Activated CD8-positive, alpha-beta memory T cell treated with anti-CD3 and anti-CD28 coated beads, Interleukin-2, amount 10 ng/mL, durations not matched to agents 7 days and 5 days (primary cell): ENCODE measurements at regions not wholly inside any gene's neighbourhood (a gene's known extent, or its start where the extent isn't known, plus 50 kb on each side); places are given as distances from the start of the nearest gene placed in this dataset.

Experiments
- ATAC-seq: fragments of 150-1000 bp; cut with Tn5 transposase; one replicate; pipeline ENCODE4 v1.10.0; 2021; ENCODE audit warnings: moderate library complexity
- CTCF ChIA-PET: fragments of 350-600 bp; sonication (Branson Sonifier 250); formaldehyde crosslinking; loops from one replicate; lab custom pipeline; 2021; ENCODE audit warnings: antibody characterized with exemption; lab: Charles Lee
- DNase-seq: peaks from one replicate; pipeline ENCODE4 v3.0.0-alpha.2; 2020
- H3K27ac Mint-ChIP-seq: one replicate; pipeline ENCODE4 v1.8.0; 2021; ENCODE audit warnings: mild to moderate bottlenecking, mixed read lengths
- H3K27me3 Mint-ChIP-seq: one replicate; pipeline ENCODE4 v1.8.0; 2021; ENCODE audit warnings: mixed read lengths
- H3K36me3 Mint-ChIP-seq: one replicate; pipeline ENCODE4 v1.8.0; 2021; ENCODE audit warnings: mild to moderate bottlenecking, mixed read lengths
- H3K4me1 Mint-ChIP-seq: one replicate; pipeline ENCODE4 v1.8.0; 2021; ENCODE audit warnings: mixed read lengths
- H3K4me3 Mint-ChIP-seq: one replicate; pipeline ENCODE4 v1.8.0; 2021; ENCODE audit warnings: mild to moderate bottlenecking, moderate library complexity, mixed read lengths
- H3K9me3 Mint-ChIP-seq: one replicate; pipeline ENCODE4 v1.8.0; 2022; ENCODE audit warnings: low read depth, mixed read lengths

DNA sequence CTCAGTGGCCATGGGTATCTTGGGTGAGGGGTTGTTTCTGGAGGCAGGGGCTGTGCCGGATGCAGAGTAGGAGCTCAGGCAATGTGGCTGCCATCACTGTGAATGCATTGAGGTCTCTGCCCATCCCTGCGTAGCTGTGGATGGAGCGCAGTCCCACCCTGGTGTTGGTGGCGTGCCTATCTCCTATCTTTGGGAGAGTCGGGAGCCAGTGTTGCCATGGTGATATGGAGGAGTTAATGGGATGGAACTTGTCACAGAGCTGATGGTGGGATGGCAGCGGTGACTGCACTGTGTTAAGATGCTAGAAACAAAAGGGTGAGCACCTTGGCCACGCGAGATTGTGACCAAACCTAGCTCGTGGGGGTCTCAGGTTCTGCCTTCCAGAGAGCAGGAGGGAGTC is 197.3 kb downstream of the MELK start:
- Mint-ChIP-seq H3K9me3 (no peaks in the 10 kb centered on the region), H3K4me3 (no peak overlapping the region), H3K27me3 (peaks cover 29% of the 10 kb centered on the region), H3K4me1 (peaks cover 1% of the 10 kb centered on the region), H3K36me3 (no peaks in the 10 kb centered on the region), H3K27ac (no peak overlapping the region)
- CTCF ChIA-PET: no interaction called here
- DNase-seq (no peak), ATAC-seq (no peak)

DNA sequence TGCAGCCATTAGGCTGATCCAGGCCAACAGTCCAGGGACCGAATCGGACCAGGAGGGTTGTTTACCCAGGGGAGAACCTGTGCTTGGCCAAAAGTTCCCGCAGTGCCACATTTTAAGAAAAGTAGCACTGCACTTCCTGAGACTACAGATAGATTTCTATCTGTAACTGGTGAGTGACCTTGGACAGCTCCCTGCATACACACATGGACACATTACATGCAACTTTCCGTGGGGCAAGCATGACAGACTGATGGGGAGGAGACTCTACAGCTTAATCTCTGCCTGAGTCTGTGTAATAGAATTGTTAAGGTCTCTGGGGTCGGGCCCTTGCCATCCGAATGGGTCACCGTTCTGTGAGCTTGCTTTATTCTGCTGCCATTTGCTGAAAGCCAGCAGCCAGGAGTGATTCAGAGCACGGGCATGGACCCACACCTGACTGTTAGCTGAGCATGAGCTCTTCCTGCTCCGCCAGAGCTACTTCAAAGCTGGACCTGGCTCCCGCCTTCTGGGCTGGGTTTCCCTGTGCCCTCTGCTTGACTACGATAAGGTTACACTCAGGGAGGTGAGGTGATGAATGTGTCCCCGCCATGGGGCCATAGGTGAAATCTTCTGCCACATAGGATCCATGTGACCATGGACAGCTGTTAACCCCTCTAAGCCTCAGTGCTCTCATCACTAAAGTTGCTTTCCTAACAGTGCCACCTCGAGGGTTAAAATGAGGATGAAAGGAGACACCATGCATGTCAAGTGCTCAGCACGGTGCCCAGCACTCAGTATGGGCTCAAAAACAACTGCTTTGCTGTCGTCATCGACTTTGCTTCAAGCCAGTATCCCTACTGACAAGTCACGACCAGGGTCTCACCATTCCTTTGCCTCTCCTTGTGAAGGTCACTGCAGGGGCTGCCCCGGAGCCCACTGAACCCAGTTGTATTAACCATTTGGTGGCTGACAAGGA is 200.0 kb downstream of the MELK start:
- DNase-seq: no peak
- Mint-ChIP-seq H3K4me3 (no peak overlapping the region), H3K9me3 (no peaks in the 10 kb centered on the region), H3K36me3 (no peaks in the 10 kb centered on the region), H3K4me1 (no peaks in the 10 kb centered on the region), H3K27ac (no peak overlapping the region), H3K27me3 (peaks cover 25% of the 10 kb centered on the region)
- CTCF ChIA-PET: interaction anchor here (1.2 kb wide), 1 partner anchor 32 kb away, joined by 3 read pairs; no protein-coding TSS in a partner anchor
- ATAC-seq: no peak

DNA sequence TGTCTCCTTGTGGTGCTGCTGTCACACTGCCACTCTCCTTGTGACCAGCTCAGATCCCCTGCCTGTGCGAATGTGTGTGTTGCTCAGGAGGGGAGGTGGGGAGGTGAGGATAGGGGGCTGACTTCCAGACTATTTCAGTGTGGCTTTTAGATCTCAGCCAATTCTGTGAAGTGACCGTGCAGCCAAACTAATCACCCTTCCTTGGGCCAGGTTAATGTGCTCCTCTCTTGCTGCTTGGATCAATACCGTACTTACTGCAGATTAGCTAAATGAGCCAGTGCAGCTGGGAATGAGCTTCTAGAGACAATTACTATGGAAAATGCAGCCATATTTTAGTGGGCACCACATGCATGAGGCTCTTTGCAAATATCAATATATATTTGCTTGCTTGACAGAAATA is 206.0 kb downstream of the MELK start:
- Mint-ChIP-seq H3K27ac (no peak overlapping the region), H3K9me3 (no peaks in the 10 kb centered on the region), H3K4me3 (no peak overlapping the region), H3K4me1 (no peaks in the 10 kb centered on the region), H3K27me3 (peaks cover 35% of the 10 kb centered on the region), H3K36me3 (no peaks in the 10 kb centered on the region)
- DNase-seq (no peak), ATAC-seq (no peak)
- CTCF ChIA-PET: no interaction called here

DNA sequence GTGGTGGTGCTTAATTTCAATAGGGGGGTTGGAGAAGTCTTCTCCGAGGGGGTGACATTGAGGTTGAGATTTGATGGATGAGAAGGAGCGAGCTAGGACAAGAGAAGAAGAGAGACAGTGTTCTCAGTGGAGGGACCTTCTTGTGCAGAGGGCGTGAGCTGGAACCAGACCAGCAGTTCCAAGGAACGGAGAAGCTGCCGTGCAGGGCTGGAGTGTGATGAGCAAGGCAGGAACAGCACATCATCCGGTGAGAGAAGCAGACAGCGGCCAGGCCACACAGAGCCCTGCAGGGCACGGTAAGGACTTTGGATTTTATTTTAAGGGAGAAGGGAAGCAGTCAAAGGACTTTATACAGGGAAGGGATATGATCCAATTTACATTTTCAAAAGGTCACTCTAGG is 206.9 kb downstream of the MELK start:
- no peaks in the 10 kb centered on the region for H3K4me1 Mint-ChIP-seq
- no peak for ATAC-seq
- H3K27me3 Mint-ChIP-seq: peaks cover 37% of the 10 kb centered on the region
- H3K4me3 Mint-ChIP-seq: no peak overlapping the region
- CTCF ChIA-PET: no interaction called here
- no peaks in the 10 kb centered on the region for H3K9me3 Mint-ChIP-seq
- no peak overlapping the region for H3K27ac Mint-ChIP-seq
- DNase-seq: no peak
- H3K36me3 Mint-ChIP-seq: no peaks in the 10 kb centered on the region

DNA sequence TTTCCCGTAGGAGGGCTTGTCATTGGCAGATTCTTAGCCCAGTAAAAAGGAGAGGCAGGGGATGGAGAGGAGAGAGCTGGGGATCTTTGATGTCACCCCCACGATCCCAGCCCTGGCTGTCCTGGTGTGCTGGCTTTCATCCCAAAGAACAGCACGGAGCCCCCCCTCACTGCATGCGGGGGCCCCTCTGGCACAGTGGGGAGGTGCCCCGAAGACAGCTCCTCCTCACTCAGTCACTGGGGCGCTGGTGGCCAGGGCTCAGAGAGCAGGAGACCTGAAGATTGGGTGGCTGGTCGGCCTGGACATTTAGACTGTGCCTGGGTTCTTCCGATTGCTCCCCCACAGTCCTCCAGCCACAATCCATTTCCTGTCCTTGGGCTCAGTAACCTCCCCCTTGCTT is 207.5 kb downstream of the MELK start:
- peaks cover 38% of the 10 kb centered on the region for H3K27me3 Mint-ChIP-seq
- no peaks in the 10 kb centered on the region for H3K4me1 Mint-ChIP-seq
- no peak for DNase-seq
- no peaks in the 10 kb centered on the region for H3K9me3 Mint-ChIP-seq
- no peak for ATAC-seq
- CTCF ChIA-PET: no interaction called here
- no peak overlapping the region for H3K4me3 Mint-ChIP-seq
- no peak overlapping the region for H3K27ac Mint-ChIP-seq
- H3K36me3 Mint-ChIP-seq: no peaks in the 10 kb centered on the region

DNA sequence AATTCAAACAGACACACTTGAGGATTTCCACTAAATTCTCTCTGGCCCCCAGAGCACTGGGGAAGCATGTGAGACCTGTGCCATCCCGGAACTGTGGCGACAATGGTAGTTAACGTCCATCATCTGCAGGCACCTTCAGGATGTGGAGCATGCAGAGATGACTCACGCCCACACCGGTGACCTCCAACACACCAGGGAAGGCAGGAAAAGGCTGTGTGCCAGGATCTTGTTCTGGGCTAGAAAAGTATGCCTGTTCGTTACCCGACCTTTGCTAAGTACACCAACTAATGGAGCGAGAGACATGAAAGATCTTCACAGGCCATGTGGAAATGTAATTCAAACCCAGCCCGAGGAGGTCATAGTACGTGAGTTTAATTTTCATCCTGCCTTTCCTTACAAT is 208.8 kb downstream of the MELK start:
- Mint-ChIP-seq H3K27me3 (peaks cover 42% of the 10 kb centered on the region), H3K36me3 (no peaks in the 10 kb centered on the region), H3K4me1 (no peaks in the 10 kb centered on the region), H3K9me3 (no peaks in the 10 kb centered on the region), H3K27ac (no peak overlapping the region), H3K4me3 (no peak overlapping the region)
- CTCF ChIA-PET: no interaction called here
- no peak for DNase-seq
- ATAC-seq: no peak
